ENCODE measurements at regions not wholly inside any gene's neighbourhood (a gene's known extent, or its start where the extent isn't known, plus 50 kb on each side); places are given as distances from the start of the nearest gene placed in this dataset.
"Not testable (repeated sequence)": the region's sequence is repeated elsewhere in the genome, so short reads cannot be mapped to it uniquely, and the experiment has no call there.

DNA sequence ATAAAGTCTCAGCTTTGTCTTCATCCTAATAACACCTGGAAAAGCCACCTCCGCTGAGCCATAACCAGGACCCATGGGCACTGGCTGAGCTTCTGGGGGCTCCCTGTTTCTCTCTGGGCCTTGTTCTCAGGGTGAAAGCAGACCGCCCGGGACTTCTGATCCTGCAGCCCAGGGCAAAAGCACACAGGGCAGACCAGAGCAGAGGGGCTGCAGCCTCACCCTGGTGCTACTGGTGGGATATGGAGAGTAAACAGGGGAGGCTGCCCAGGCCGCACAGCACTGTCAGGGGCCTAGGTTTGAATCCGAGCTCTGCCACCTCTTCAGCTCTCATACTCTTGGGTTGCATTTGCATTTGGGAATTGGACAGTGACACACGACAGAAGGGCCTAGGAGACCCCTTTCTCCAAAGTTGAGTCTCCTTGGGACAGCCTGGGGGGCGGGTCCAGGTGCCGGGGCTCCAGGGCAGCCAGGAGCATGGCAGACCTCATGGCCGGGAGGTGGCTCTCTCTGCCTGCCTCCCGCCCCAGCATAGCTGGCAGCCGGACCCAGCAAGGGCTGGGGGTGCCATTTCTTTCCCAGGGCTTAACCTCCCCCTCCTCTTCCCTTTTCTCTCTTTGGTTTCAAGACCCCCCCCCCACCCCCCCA, 164.9 kb downstream of the INHBB start:
- no peak overlapping the region for H3K4me3 Mint-ChIP-seq
- intact Hi-C loops (cut with micrococcal nuclease): no loop called here
- no peaks in the 10 kb centered on the region for H3K36me3 Mint-ChIP-seq (ENCODE audit: low read depth)
- H3K4me1 Mint-ChIP-seq (ENCODE audit: low read depth): no peaks in the 10 kb centered on the region
- H3K27ac Mint-ChIP-seq: no peak overlapping the region
- no peak for DNase-seq (ENCODE audit: low spot score)
- no peaks in the 10 kb centered on the region for H3K9me3 Mint-ChIP-seq
- no peaks in the 10 kb centered on the region for H3K27me3 Mint-ChIP-seq (ENCODE audit: insufficient read depth)

- Mint-ChIP-seq H3K9me3 (no peaks in the 10 kb centered on the region), H3K4me1 (ENCODE audit: low read depth) (no peaks in the 10 kb centered on the region), H3K4me3 (no peak overlapping the region), H3K27me3 (ENCODE audit: insufficient read depth) (no peaks in the 10 kb centered on the region), H3K27ac (no peak overlapping the region), H3K36me3 (ENCODE audit: low read depth) (no peaks in the 10 kb centered on the region)
- no peak for DNase-seq (ENCODE audit: low spot score)
- intact Hi-C loops (cut with micrococcal nuclease): no loop called here
These were observed 165.6 kb downstream of the INHBB start for GRCh38 chr2:120511536-120511935.

DNA sequence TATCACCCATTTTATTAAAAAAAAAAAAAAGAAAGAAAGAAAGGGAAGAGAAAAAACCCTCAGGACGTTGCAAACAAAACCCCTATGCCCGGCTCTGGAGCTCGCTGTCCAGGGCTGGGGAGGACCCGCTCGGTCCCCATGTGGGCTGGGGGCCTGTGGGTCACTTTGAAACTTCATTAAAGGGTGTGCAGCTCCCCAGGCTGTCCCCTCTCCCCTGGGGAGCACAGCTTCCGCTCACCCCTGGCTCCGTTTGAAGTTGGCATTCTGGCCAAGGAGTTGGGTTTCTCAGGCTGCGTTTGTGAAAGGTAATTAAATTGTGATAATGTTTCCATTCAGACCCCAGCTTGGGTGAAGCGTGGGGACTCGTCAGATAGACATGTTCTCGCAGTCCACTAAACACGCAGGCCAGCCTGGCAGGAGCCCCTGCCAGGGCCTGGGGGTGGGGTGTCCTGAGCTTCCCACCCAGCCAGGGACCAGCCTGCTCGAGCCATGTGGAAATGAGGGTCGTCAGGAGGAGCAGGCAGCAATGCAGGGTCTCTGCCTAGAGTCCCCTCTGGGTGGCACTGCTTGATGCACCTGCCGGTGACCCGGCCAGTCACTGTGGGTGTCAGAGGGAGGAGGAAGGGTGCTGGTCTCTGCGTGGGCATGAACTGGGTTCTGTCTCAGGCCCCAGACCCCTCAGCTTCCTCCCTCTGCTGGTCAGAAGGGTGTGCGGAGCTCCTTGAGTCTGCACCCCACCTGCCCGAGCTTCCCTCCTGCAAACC, 166.2 kb downstream of the INHBB start:
- H3K9me3 Mint-ChIP-seq: no peaks in the 10 kb centered on the region
- intact Hi-C loops (cut with micrococcal nuclease): no loop called here

DNA sequence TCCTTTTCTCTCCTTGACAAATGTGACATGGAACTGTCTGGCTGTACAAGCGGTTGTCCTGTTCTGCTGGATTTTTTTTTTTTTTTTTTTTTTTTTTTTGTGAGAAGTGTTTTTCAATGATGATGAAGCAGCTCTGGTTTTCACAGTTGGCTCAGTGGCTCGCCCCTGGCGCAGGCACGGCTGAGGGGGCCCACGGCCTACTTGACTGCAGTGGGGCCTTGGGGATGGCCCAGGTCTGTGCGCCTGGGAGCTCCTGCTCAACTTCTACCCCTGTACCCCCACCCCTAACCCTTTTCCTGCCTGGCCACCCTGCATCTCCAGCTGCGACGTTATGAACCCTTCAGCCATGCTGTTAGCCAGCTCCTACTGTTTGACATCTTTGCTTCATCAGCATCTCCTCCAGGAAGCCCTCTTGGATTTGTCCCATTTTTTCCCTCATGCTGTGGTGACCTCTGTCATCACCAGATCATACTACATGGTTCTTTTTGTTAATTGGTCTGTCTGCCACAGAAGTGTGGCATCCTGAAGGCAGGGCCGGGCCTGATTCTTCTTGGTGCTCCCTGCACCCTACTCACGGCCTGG, 167.9 kb downstream of the INHBB start:
- DNase-seq (ENCODE audit: low spot score): no peak
- intact Hi-C loops (cut with micrococcal nuclease): no loop called here
- H3K36me3 Mint-ChIP-seq (ENCODE audit: low read depth): no peaks in the 10 kb centered on the region
- H3K27ac Mint-ChIP-seq: no peak overlapping the region
- peaks cover 6% of the 10 kb centered on the region for H3K27me3 Mint-ChIP-seq (ENCODE audit: insufficient read depth)
- no peaks in the 10 kb centered on the region for H3K4me1 Mint-ChIP-seq (ENCODE audit: low read depth)
- no peak overlapping the region for H3K4me3 Mint-ChIP-seq
- no peaks in the 10 kb centered on the region for H3K9me3 Mint-ChIP-seq

More for the DNA sequence above, 166.2 kb downstream of the INHBB start:
- Mint-ChIP-seq H3K4me1 (ENCODE audit: low read depth) (no peaks in the 10 kb centered on the region), H3K27ac (no peak overlapping the region), H3K36me3 (ENCODE audit: low read depth) (no peaks in the 10 kb centered on the region), H3K27me3 (ENCODE audit: insufficient read depth) (no peaks in the 10 kb centered on the region), H3K4me3 (no peak overlapping the region)
- no peak for DNase-seq (ENCODE audit: low spot score)

DNA sequence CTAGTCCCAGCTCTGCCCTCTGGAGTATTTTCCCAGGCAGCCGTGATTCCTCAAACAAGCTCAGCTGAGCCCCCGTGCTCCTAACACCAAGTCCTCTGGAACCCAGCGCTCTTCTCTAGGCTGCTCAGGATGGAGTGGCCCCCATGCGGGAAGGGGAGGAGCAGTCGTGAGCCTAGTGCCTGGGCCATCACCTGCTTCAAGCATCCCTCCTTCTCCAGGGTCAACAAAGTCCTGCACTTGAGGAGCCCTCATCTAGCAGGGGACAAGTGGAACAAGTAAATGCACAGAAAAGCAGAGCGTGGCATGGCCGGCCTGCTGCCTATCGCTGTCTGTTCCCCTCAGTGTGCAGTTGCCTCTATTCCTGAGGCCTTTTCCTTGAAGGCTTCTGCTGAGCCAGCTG, 168.6 kb downstream of the INHBB start:
- intact Hi-C loops (cut with micrococcal nuclease): no loop called here
- no peak overlapping the region for H3K4me3 Mint-ChIP-seq
- no peaks in the 10 kb centered on the region for H3K36me3 Mint-ChIP-seq (ENCODE audit: low read depth)

GRCh38 chr2:120515066-120515758, 169.3 kb downstream of the INHBB start:
- H3K4me3 Mint-ChIP-seq; H3K27me3 Mint-ChIP-seq (ENCODE audit: insufficient read depth); H3K36me3 Mint-ChIP-seq (ENCODE audit: low read depth); DNase-seq (ENCODE audit: low spot score); intact Hi-C loops (cut with micrococcal nuclease); H3K27ac Mint-ChIP-seq; H3K4me1 Mint-ChIP-seq (ENCODE audit: low read depth); H3K9me3 Mint-ChIP-seq: not testable (repeated sequence)

More for the DNA sequence above, 168.6 kb downstream of the INHBB start:
- Mint-ChIP-seq H3K4me1 (ENCODE audit: low read depth) (no peaks in the 10 kb centered on the region), H3K27ac (no peak overlapping the region), H3K27me3 (ENCODE audit: insufficient read depth) (peaks cover 6% of the 10 kb centered on the region), H3K9me3 (no peaks in the 10 kb centered on the region)
- no peak for DNase-seq (ENCODE audit: low spot score)

- no peaks in the 10 kb centered on the region for H3K4me1 Mint-ChIP-seq (ENCODE audit: low read depth)
- no peaks in the 10 kb centered on the region for H3K36me3 Mint-ChIP-seq (ENCODE audit: low read depth)
- intact Hi-C loops (cut with micrococcal nuclease): no loop called here
- no peak for DNase-seq (ENCODE audit: low spot score)
- H3K27ac Mint-ChIP-seq: no peak overlapping the region
- peaks cover 6% of the 10 kb centered on the region for H3K27me3 Mint-ChIP-seq (ENCODE audit: insufficient read depth)
- no peaks in the 10 kb centered on the region for H3K9me3 Mint-ChIP-seq
- H3K4me3 Mint-ChIP-seq: no peak overlapping the region
These were observed 170.1 kb downstream of the INHBB start for GRCh38 chr2:120515759-120516678.

DNA sequence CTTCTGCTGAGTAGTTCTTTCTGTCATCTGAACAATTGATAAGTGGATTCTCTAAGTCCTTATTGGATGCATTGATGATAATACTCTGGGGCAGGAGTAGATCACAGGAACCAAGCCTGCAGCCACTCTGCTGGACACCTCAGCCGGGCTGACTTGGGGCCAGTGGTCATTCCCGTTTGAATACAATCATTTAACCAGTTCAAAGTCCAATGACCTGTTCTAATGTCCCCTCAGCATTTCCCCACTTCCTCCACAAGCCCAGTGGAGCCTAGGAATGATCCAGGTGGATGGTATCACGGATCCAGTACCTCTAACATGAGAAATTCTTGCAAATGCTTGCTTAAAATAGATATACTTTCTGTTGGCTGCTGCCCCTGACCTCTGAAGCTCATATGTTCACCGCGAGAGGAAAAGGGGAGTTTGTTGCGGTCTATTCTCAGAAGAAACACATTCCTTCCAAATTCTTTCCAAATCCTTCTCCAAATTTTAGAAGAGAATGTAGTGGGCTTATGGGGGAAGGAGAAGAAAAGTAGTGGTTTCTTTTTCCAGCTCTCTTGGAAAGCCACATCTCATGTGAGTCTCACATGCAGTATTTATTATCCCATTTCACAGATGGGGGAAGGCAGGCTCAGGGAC, 170.9 kb downstream of the INHBB start:
- Mint-ChIP-seq H3K27me3 (ENCODE audit: insufficient read depth) (peaks cover 7% of the 10 kb centered on the region), H3K4me1 (ENCODE audit: low read depth) (no peaks in the 10 kb centered on the region), H3K9me3 (no peaks in the 10 kb centered on the region), H3K27ac (no peak overlapping the region), H3K4me3 (no peak overlapping the region), H3K36me3 (ENCODE audit: low read depth) (no peaks in the 10 kb centered on the region)
- no peak for DNase-seq (ENCODE audit: low spot score)
- intact Hi-C loops (cut with micrococcal nuclease): no loop called here

- H3K4me3 Mint-ChIP-seq: no peak overlapping the region
- H3K36me3 Mint-ChIP-seq (ENCODE audit: low read depth): no peaks in the 10 kb centered on the region
- intact Hi-C loops (cut with micrococcal nuclease): no loop called here
- H3K27ac Mint-ChIP-seq: no peak overlapping the region
- no peak for DNase-seq (ENCODE audit: low spot score)
- peaks cover 11% of the 10 kb centered on the region for H3K27me3 Mint-ChIP-seq (ENCODE audit: insufficient read depth)
- no peaks in the 10 kb centered on the region for H3K9me3 Mint-ChIP-seq
- no peaks in the 10 kb centered on the region for H3K4me1 Mint-ChIP-seq (ENCODE audit: low read depth)
These were observed 172.0 kb downstream of the INHBB start for GRCh38 chr2:120517751-120518469.

DNA sequence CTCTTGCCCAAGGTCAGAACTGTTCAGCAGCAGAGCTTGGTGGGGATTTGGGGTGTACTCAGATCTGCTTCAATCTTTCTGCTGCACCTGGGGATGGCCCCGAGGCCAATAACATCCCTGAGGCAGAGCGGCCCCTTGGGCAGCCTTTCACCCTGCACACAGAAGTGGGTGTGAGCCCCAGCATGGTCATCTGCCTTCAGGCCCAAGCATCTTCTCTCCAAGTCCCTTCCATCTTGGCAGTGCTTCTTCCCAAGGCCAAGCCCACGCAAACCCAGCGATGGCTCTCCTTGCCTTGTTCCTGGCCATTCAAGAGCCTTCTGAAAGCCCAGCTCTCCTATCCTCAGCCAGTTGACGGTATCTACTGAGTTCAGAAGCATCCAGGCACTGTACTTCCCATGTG, 172.9 kb downstream of the INHBB start:
- Mint-ChIP-seq H3K4me1 (ENCODE audit: low read depth) (no peaks in the 10 kb centered on the region), H3K27ac (no peak overlapping the region), H3K4me3 (no peak overlapping the region), H3K9me3 (no peaks in the 10 kb centered on the region), H3K27me3 (ENCODE audit: insufficient read depth) (peaks cover 15% of the 10 kb centered on the region), H3K36me3 (ENCODE audit: low read depth) (no peaks in the 10 kb centered on the region)
- no peak for DNase-seq (ENCODE audit: low spot score)
- intact Hi-C loops (cut with micrococcal nuclease): no loop called here

GRCh38 chr2:120519469-120519868, 173.5 kb downstream of the INHBB start:
- intact Hi-C loops (cut with micrococcal nuclease): no loop called here
- Mint-ChIP-seq H3K9me3 (no peaks in the 10 kb centered on the region), H3K4me1 (ENCODE audit: low read depth) (no peaks in the 10 kb centered on the region), H3K27me3 (ENCODE audit: insufficient read depth) (peaks cover 16% of the 10 kb centered on the region), H3K4me3 (no peak overlapping the region), H3K36me3 (ENCODE audit: low read depth) (no peaks in the 10 kb centered on the region), H3K27ac (no peak overlapping the region)
- DNase-seq (ENCODE audit: low spot score): no peak
